ENCODE measurements at regions not wholly inside any gene's neighbourhood (a gene's known extent, or its start where the extent isn't known, plus 50 kb on each side); places are given as distances from the start of the nearest gene placed in this dataset.

DNA sequence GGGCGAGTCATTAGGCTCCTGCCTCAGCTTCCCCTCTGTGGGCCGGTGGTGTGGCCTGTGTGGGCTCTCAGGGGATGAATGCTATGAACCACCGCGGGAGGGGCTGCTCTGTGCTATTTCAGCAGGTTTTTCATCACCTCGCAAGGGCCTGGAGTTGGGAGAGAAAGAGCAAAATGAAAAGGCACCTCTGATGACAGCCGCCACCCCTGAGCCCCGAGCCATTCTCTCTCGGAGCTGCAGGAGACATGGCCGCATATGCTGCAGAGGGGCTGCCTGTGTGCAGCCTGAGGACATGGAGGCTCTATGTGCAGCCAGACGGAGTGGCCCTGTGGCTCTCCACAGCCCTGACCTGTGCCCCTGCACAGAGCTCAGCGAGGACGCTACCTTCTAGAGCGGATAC, 96.2 kb upstream of the CTDP1 start:
- peak; percentile 77 for DNase-seq (ENCODE audit: extremely low spot score, unreplicated experiment)
- H3K9me3 Mint-ChIP-seq (ENCODE audit: unreplicated experiment): no peaks in the 10 kb centered on the region
- peaks cover 2% of the 10 kb centered on the region for H3K27me3 Mint-ChIP-seq (ENCODE audit: unreplicated experiment)
- no peaks in the 10 kb centered on the region for H3K4me1 Mint-ChIP-seq (ENCODE audit: unreplicated experiment)
- no peak overlapping the region for H3K27ac Mint-ChIP-seq (ENCODE audit: unreplicated experiment)
- H3K4me3 Mint-ChIP-seq (ENCODE audit: unreplicated experiment): no peak overlapping the region
- H3K36me3 Mint-ChIP-seq (ENCODE audit: unreplicated experiment): no peaks in the 10 kb centered on the region
- no peak for TF ChIP-seq CTCF (IDR thresholded peaks at IDR 0.05)

DNA sequence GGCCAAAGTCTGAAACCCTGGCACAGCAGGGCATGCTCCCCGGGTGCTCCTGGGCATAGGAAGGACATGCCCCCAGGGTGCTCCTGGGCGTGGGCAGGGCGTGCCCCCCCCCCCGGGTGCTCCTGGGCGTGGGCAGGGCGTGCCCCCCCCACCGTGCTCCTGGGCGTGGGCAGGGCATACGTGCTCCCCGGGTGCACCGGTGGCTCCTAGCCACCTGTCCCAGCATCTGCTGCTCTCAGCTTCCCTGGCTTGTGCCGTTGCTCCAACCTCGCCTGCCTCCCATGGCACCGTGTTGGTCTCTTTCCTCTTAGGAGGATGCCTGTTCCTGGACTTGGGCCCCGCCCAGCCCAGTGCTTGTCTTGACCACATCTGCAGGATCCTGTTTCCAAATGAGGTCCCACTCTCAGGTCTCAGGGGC, 95.6 kb upstream of the CTDP1 start:
- no peak overlapping the region for H3K27ac Mint-ChIP-seq (ENCODE audit: unreplicated experiment)
- no peak overlapping the region for H3K4me3 Mint-ChIP-seq (ENCODE audit: unreplicated experiment)
- DNase-seq (ENCODE audit: extremely low spot score, unreplicated experiment): peak; percentile 69
- no peak for TF ChIP-seq CTCF (IDR thresholded peaks at IDR 0.05)
- H3K4me1 Mint-ChIP-seq (ENCODE audit: unreplicated experiment): no peaks in the 10 kb centered on the region
- H3K27me3 Mint-ChIP-seq (ENCODE audit: unreplicated experiment): peaks cover 1% of the 10 kb centered on the region
- H3K36me3 Mint-ChIP-seq (ENCODE audit: unreplicated experiment): no peaks in the 10 kb centered on the region
- H3K9me3 Mint-ChIP-seq (ENCODE audit: unreplicated experiment): no peaks in the 10 kb centered on the region

DNA sequence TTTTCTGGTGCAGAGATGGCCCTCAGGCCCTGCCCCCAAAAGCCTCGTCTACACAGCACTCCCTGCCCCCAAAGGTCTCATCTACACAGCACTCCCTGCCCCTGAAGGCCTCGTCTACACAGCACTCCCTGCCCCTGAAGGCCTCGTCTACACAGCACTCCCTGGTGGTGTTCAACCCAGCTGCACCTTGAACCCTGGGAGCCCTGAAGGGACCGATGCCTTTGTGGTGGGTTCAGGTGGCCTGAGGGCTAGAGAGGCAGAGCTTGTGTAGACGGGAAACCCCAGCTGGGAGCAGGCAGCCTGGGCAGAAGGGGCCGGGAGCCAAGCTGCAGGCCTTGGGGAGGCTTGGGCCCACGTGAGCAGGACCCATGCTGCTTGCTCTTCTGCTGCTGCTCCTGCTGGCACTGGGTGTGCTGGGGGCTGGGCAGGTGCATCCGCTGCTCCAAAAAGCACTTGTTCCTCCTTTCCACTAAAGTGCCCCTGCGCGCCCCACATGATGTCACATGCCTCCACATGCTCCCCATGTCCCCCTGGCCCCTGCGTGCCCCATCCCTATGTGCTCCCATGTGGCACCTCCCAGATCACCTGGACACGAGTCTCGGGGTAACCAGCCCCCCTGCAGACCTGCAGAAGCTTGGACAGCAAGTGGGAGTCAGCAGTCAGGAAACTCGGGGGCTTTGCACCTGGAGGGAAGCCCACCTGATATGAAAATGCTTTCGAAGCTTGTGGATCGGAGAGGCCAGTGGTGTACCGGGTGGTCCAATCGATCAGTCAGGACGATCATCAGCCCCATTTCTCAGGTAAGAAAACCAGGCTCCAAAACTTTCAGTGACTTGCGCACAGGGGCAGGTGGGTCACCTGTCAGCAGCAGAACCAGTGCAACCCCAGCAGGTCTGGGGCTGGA, 94.9 kb upstream of the CTDP1 start:
- no peak overlapping the region for H3K4me3 Mint-ChIP-seq (ENCODE audit: unreplicated experiment)
- no peak overlapping the region for H3K27ac Mint-ChIP-seq (ENCODE audit: unreplicated experiment)
- DNase-seq (ENCODE audit: extremely low spot score, unreplicated experiment): peak; percentile 79
- H3K4me1 Mint-ChIP-seq (ENCODE audit: unreplicated experiment): no peaks in the 10 kb centered on the region
- no peaks in the 10 kb centered on the region for H3K9me3 Mint-ChIP-seq (ENCODE audit: unreplicated experiment)
- no peaks in the 10 kb centered on the region for H3K27me3 Mint-ChIP-seq (ENCODE audit: unreplicated experiment)
- H3K36me3 Mint-ChIP-seq (ENCODE audit: unreplicated experiment): no peaks in the 10 kb centered on the region
- TF ChIP-seq CTCF (IDR thresholded peaks at IDR 0.05): no peak

GRCh38 chr18:79585395-79586370, 93.9 kb upstream of the CTDP1 start:
- H3K27me3 Mint-ChIP-seq (ENCODE audit: unreplicated experiment): no peaks in the 10 kb centered on the region
- H3K36me3 Mint-ChIP-seq (ENCODE audit: unreplicated experiment): no peaks in the 10 kb centered on the region
- DNase-seq (ENCODE audit: extremely low spot score, unreplicated experiment): no peak
- H3K27ac Mint-ChIP-seq (ENCODE audit: unreplicated experiment): no peak overlapping the region
- TF ChIP-seq CTCF (IDR thresholded peaks at IDR 0.05): no peak
- H3K4me3 Mint-ChIP-seq (ENCODE audit: unreplicated experiment): no peak overlapping the region
- no peaks in the 10 kb centered on the region for H3K9me3 Mint-ChIP-seq (ENCODE audit: unreplicated experiment)
- H3K4me1 Mint-ChIP-seq (ENCODE audit: unreplicated experiment): peaks cover 2% of the 10 kb centered on the region

Data from osteocyte (in vitro differentiated cells).